NCI-H774 (cell line): ENCODE measurements at regions not wholly inside any gene's neighbourhood (a gene's known extent, or its start where the extent isn't known, plus 50 kb on each side); places are given as distances from the start of the nearest gene placed in this dataset.
A peak's percentile ranks its signal among the peaks of the same experiment; 100 is the strongest.
"Not testable (repeated sequence)": the region's sequence is repeated elsewhere in the genome, so short reads cannot be mapped to it uniquely, and the experiment has no call there.

Experiments used
- DNase-seq: peaks from one replicate; lab custom pipeline; 2025; lab: John Stamatoyannopoulos, UW

- no peak for DNase-seq
These were observed 189.9 kb downstream of the PRL start for GRCh38 chr6:22106961-22107360.

- no peak for DNase-seq
These were observed 188.6 kb downstream of the PRL start for GRCh38 chr6:22108199-22108598.

GRCh38 chr6:22110061-22110460 is 186.8 kb downstream of the PRL start:
- DNase-seq = no peak

- DNase-seq = no peak
These were observed 184.4 kb downstream of the PRL start for GRCh38 chr6:22112461-22112860.

GRCh38 chr6:22113026-22113766 is 183.6 kb downstream of the PRL start:
- DNase-seq = no peak

GRCh38 chr6:22115559-22115958 is 181.3 kb downstream of the PRL start:
- DNase-seq = no peak

- DNase-seq = no peak
These were observed 179.2 kb downstream of the PRL start for GRCh38 chr6:22117631-22118030.

GRCh38 chr6:22119500-22119899 is 177.3 kb downstream of the PRL start:
- no peak for DNase-seq

GRCh38 chr6:22124756-22125155 is 172.1 kb downstream of the PRL start:
- DNase-seq = no peak

GRCh38 chr6:22126910-22127309 is 169.9 kb downstream of the PRL start:
- no peak for DNase-seq

- DNase-seq = no peak
These were observed 167.1 kb downstream of the PRL start for GRCh38 chr6:22129751-22130150.

- DNase-seq = no peak
These were observed 164.2 kb downstream of the PRL start for GRCh38 chr6:22132656-22133055.

- DNase-seq = no peak
These were observed 163.5 kb downstream of the PRL start for GRCh38 chr6:22133357-22133756.

- no peak for DNase-seq
These were observed 162.5 kb downstream of the PRL start for GRCh38 chr6:22134308-22134707.

GRCh38 chr6:22135395-22135794 is 161.4 kb downstream of the PRL start:
- no peak for DNase-seq

- DNase-seq = not testable (repeated sequence)
These were observed 156.1 kb downstream of the PRL start for GRCh38 chr6:22140736-22141135.

- peak; percentile 90 for DNase-seq
These were observed 155.5 kb downstream of the PRL start for GRCh38 chr6:22141241-22141745.

GRCh38 chr6:22142856-22143255 is 154.0 kb downstream of the PRL start:
- DNase-seq = no peak

- DNase-seq = no peak
These were observed 151.5 kb downstream of the PRL start for GRCh38 chr6:22145376-22145775.

- no peak for DNase-seq
These were observed 150.8 kb downstream of the PRL start for GRCh38 chr6:22145823-22146677.

- no peak for DNase-seq
These were observed 150.2 kb downstream of the PRL start for GRCh38 chr6:22146678-22146930.

- DNase-seq = no peak
These were observed 149.7 kb downstream of the PRL start for GRCh38 chr6:22146931-22147701.
